Embryonic facial prominence (tissue), 1 donor: ENCODE measurements at regions not wholly inside any gene's neighbourhood (a gene's known extent, or its start where the extent isn't known, plus 50 kb on each side); places are given as distances from the start of the nearest gene placed in this dataset.

Experiments
- DNase-seq: peaks from one replicate; pipeline ENCODE4 v3.0.0-alpha.2; 2016; ENCODE audit errors: extremely low spot score

GRCh38 chr6:130314271-130314670, 51.5 kb upstream of the TMEM200A start:
- DNase-seq, result no peak

GRCh38 chr6:130313206-130313605, 52.6 kb upstream of the TMEM200A start:
- no peak for DNase-seq

GRCh38 chr6:130309028-130309427, 56.8 kb upstream of the TMEM200A start:
- no peak for DNase-seq

GRCh38 chr6:130307752-130308361, 58.0 kb upstream of the TMEM200A start:
- no peak for DNase-seq

- no peak for DNase-seq
Observed at GRCh38 chr6:130306377-130306776, 59.4 kb upstream of the TMEM200A start.

GRCh38 chr6:130303431-130303830, 62.4 kb upstream of the TMEM200A start:
- DNase-seq, result peak; percentile 63

GRCh38 chr6:130298258-130298657, 67.6 kb upstream of the TMEM200A start:
- no peak for DNase-seq

- no peak for DNase-seq
Observed at GRCh38 chr6:130296854-130297253, 69.0 kb upstream of the TMEM200A start.

GRCh38 chr6:130293800-130294199, 71.0 kb upstream of the SAMD3 start:
- no peak for DNase-seq

- DNase-seq, result no peak
Observed at GRCh38 chr6:130288065-130288464, 65.3 kb upstream of the SAMD3 start.

GRCh38 chr6:130282234-130282995, 59.7 kb upstream of the SAMD3 start:
- no peak for DNase-seq

- no peak for DNase-seq
Observed at GRCh38 chr6:130276507-130276906, 53.8 kb upstream of the SAMD3 start.

GRCh38 chr6:130274007-130274406, 51.3 kb upstream of the SAMD3 start:
- no peak for DNase-seq
